ENCODE measurements at regions not wholly inside any gene's neighbourhood (a gene's known extent, or its start where the extent isn't known, plus 50 kb on each side); places are given as distances from the start of the nearest gene placed in this dataset.

- Histone ChIP-seq H3K27ac (ENCODE audit: low read depth in 1 of 3, low read length in 2 of 3) (no peak overlapping the region), H3K36me3 (ENCODE audit: control insufficient read depth in 3 of 3, insufficient read depth in 2 of 3, low read depth in 1 of 3, low read length in 3 of 3) (no peaks in the 10 kb centered on the region), H3K4me1 (ENCODE audit: control insufficient read depth in 3 of 3, insufficient read depth in 2 of 3, low read depth in 1 of 3, low read length in 2 of 3) (no peaks in the 10 kb centered on the region), H3K27me3 (ENCODE audit: control insufficient read depth in 3 of 3, insufficient read depth in 3 of 3, low read length in 3 of 3) (no peaks in the 10 kb centered on the region), H3K9me3 (ENCODE audit: control insufficient read depth in 2 of 2, insufficient read depth in 1 of 2, low read depth in 1 of 2, low read length in 1 of 2) (no peaks in the 10 kb centered on the region), H3K4me3 (ENCODE audit: low read depth in 1 of 3, low read length in 3 of 3) (no peak overlapping the region)
- FAIRE-seq (no peak), DNase-seq (no peak)
- WGBS, 3 donors, result 84 to 87% (median 85%) methylated on average over 3 of the region's 3 CpGs
These were observed 144.4 kb upstream of the DAPK1 start for GRCh38 chr9:87353301-87353700.

GRCh38 chr9:87354147-87354546 is 143.5 kb upstream of the DAPK1 start:
- Histone ChIP-seq H3K4me1 (ENCODE audit: control insufficient read depth in 3 of 3, insufficient read depth in 2 of 3, low read depth in 1 of 3, low read length in 2 of 3) (no peaks in the 10 kb centered on the region), H3K9me3 (ENCODE audit: control insufficient read depth in 2 of 2, insufficient read depth in 1 of 2, low read depth in 1 of 2, low read length in 1 of 2) (no peaks in the 10 kb centered on the region), H3K4me3 (ENCODE audit: low read depth in 1 of 3, low read length in 3 of 3) (no peak overlapping the region), H3K27me3 (ENCODE audit: control insufficient read depth in 3 of 3, insufficient read depth in 3 of 3, low read length in 3 of 3) (no peaks in the 10 kb centered on the region), H3K27ac (ENCODE audit: low read depth in 1 of 3, low read length in 2 of 3) (no peak overlapping the region), H3K36me3 (ENCODE audit: control insufficient read depth in 3 of 3, insufficient read depth in 2 of 3, low read depth in 1 of 3, low read length in 3 of 3) (no peaks in the 10 kb centered on the region)
- DNase-seq (no peak), FAIRE-seq (no peak)
- WGBS, 3 donors, result 18 to 32% (median 25%) methylated on average over 1 of the region's 1 CpG

- H3K9me3 ChIP-seq (ENCODE audit: control insufficient read depth in 2 of 2, insufficient read depth in 1 of 2, low read depth in 1 of 2, low read length in 1 of 2), result no peaks in the 10 kb centered on the region
- 91 to 100% (median 95%) methylated on average over 1 of the region's 1 CpG for WGBS, 3 donors
- H3K4me3 ChIP-seq (ENCODE audit: low read depth in 1 of 3, low read length in 3 of 3), result no peak overlapping the region
- no peaks in the 10 kb centered on the region for H3K4me1 ChIP-seq (ENCODE audit: control insufficient read depth in 3 of 3, insufficient read depth in 2 of 3, low read depth in 1 of 3, low read length in 2 of 3)
- no peaks in the 10 kb centered on the region for H3K36me3 ChIP-seq (ENCODE audit: control insufficient read depth in 3 of 3, insufficient read depth in 2 of 3, low read depth in 1 of 3, low read length in 3 of 3)
- H3K27ac ChIP-seq (ENCODE audit: low read depth in 1 of 3, low read length in 2 of 3), result no peak overlapping the region
- H3K27me3 ChIP-seq (ENCODE audit: control insufficient read depth in 3 of 3, insufficient read depth in 3 of 3, low read length in 3 of 3), result no peaks in the 10 kb centered on the region
- FAIRE-seq (no peak), DNase-seq (no peak)
These were observed 140.1 kb upstream of the DAPK1 start for GRCh38 chr9:87357600-87357999.

GRCh38 chr9:87359264-87359663 is 138.4 kb upstream of the DAPK1 start:
- no peaks in the 10 kb centered on the region for H3K36me3 ChIP-seq (ENCODE audit: control insufficient read depth in 3 of 3, insufficient read depth in 2 of 3, low read depth in 1 of 3, low read length in 3 of 3)
- FAIRE-seq (no peak), DNase-seq (no peak)
- no peak overlapping the region for H3K4me3 ChIP-seq (ENCODE audit: low read depth in 1 of 3, low read length in 3 of 3)
- no peaks in the 10 kb centered on the region for H3K4me1 ChIP-seq (ENCODE audit: control insufficient read depth in 3 of 3, insufficient read depth in 2 of 3, low read depth in 1 of 3, low read length in 2 of 3)
- H3K27me3 ChIP-seq (ENCODE audit: control insufficient read depth in 3 of 3, insufficient read depth in 3 of 3, low read length in 3 of 3), result no peaks in the 10 kb centered on the region
- H3K9me3 ChIP-seq (ENCODE audit: control insufficient read depth in 2 of 2, insufficient read depth in 1 of 2, low read depth in 1 of 2, low read length in 1 of 2), result no peaks in the 10 kb centered on the region
- no peak overlapping the region for H3K27ac ChIP-seq (ENCODE audit: low read depth in 1 of 3, low read length in 2 of 3)

- Histone ChIP-seq H3K36me3 (ENCODE audit: control insufficient read depth in 3 of 3, insufficient read depth in 2 of 3, low read depth in 1 of 3, low read length in 3 of 3) (no peaks in the 10 kb centered on the region), H3K4me1 (ENCODE audit: control insufficient read depth in 3 of 3, insufficient read depth in 2 of 3, low read depth in 1 of 3, low read length in 2 of 3) (no peaks in the 10 kb centered on the region), H3K27ac (ENCODE audit: low read depth in 1 of 3, low read length in 2 of 3) (no peak overlapping the region), H3K4me3 (ENCODE audit: low read depth in 1 of 3, low read length in 3 of 3) (no peak overlapping the region), H3K9me3 (ENCODE audit: control insufficient read depth in 2 of 2, insufficient read depth in 1 of 2, low read depth in 1 of 2, low read length in 1 of 2) (no peaks in the 10 kb centered on the region), H3K27me3 (ENCODE audit: control insufficient read depth in 3 of 3, insufficient read depth in 3 of 3, low read length in 3 of 3) (no peaks in the 10 kb centered on the region)
- 42 to 74% (median 49%) methylated on average over 3 of the region's 3 CpGs for WGBS, 3 donors
- DNase-seq (no peak), FAIRE-seq (no peak)
These were observed 137.6 kb upstream of the DAPK1 start for GRCh38 chr9:87359958-87360601.

GRCh38 chr9:87370049-87370685 is 127.5 kb upstream of the DAPK1 start:
- 71 to 82% (median 72%) methylated on average over 9 of the region's 9 CpGs for WGBS, 3 donors
- DNase-seq, result no peak
- FAIRE-seq, result no peak
- Histone ChIP-seq H3K27me3 (ENCODE audit: control insufficient read depth in 3 of 3, insufficient read depth in 3 of 3, low read length in 3 of 3) (peaks cover 0 to 6% (median 0%) of the 10 kb centered on the region in 3 donors), H3K36me3 (ENCODE audit: control insufficient read depth in 3 of 3, insufficient read depth in 2 of 3, low read depth in 1 of 3, low read length in 3 of 3) (no peaks in the 10 kb centered on the region), H3K27ac (ENCODE audit: low read depth in 1 of 3, low read length in 2 of 3) (no peak overlapping the region), H3K4me1 (ENCODE audit: control insufficient read depth in 3 of 3, insufficient read depth in 2 of 3, low read depth in 1 of 3, low read length in 2 of 3) (peaks cover 0 to 16% (median 2%) of the 10 kb centered on the region in 3 donors), H3K4me3 (ENCODE audit: low read depth in 1 of 3, low read length in 3 of 3) (no peak overlapping the region), H3K9me3 (ENCODE audit: control insufficient read depth in 2 of 2, insufficient read depth in 1 of 2, low read depth in 1 of 2, low read length in 1 of 2) (no peaks in the 10 kb centered on the region)

- Histone ChIP-seq H3K27ac (ENCODE audit: low read depth in 1 of 3, low read length in 2 of 3) (no peak overlapping the region), H3K27me3 (ENCODE audit: control insufficient read depth in 3 of 3, insufficient read depth in 3 of 3, low read length in 3 of 3) (peaks cover 0 to 6% (median 0%) of the 10 kb centered on the region in 3 donors), H3K4me1 (ENCODE audit: control insufficient read depth in 3 of 3, insufficient read depth in 2 of 3, low read depth in 1 of 3, low read length in 2 of 3) (peaks cover 0 to 16% (median 2%) of the 10 kb centered on the region in 3 donors), H3K36me3 (ENCODE audit: control insufficient read depth in 3 of 3, insufficient read depth in 2 of 3, low read depth in 1 of 3, low read length in 3 of 3) (no peaks in the 10 kb centered on the region), H3K9me3 (ENCODE audit: control insufficient read depth in 2 of 2, insufficient read depth in 1 of 2, low read depth in 1 of 2, low read length in 1 of 2) (no peaks in the 10 kb centered on the region), H3K4me3 (ENCODE audit: low read depth in 1 of 3, low read length in 3 of 3) (no peak overlapping the region)
- 87 to 93% (median 90%) methylated on average over 6 of the region's 6 CpGs for WGBS, 3 donors
- no peak for FAIRE-seq
- no peak for DNase-seq
These were observed 125.8 kb upstream of the DAPK1 start for GRCh38 chr9:87371795-87372355.

GRCh38 chr9:87372356-87372851 is 125.3 kb upstream of the DAPK1 start:
- H3K36me3 ChIP-seq (ENCODE audit: control insufficient read depth in 3 of 3, insufficient read depth in 2 of 3, low read depth in 1 of 3, low read length in 3 of 3), result no peaks in the 10 kb centered on the region
- H3K4me1 ChIP-seq (ENCODE audit: control insufficient read depth in 3 of 3, insufficient read depth in 2 of 3, low read depth in 1 of 3, low read length in 2 of 3), result peaks cover 0 to 16% (median 2%) of the 10 kb centered on the region in 3 donors
- H3K9me3 ChIP-seq (ENCODE audit: control insufficient read depth in 2 of 2, insufficient read depth in 1 of 2, low read depth in 1 of 2, low read length in 1 of 2), result no peaks in the 10 kb centered on the region
- no peak overlapping the region for H3K27ac ChIP-seq (ENCODE audit: low read depth in 1 of 3, low read length in 2 of 3)
- DNase-seq, result peak; percentile 77 to 89
- FAIRE-seq, result no peak
- peaks cover 0 to 6% (median 0%) of the 10 kb centered on the region in 3 donors for H3K27me3 ChIP-seq (ENCODE audit: control insufficient read depth in 3 of 3, insufficient read depth in 3 of 3, low read length in 3 of 3)
- no peak overlapping the region for H3K4me3 ChIP-seq (ENCODE audit: low read depth in 1 of 3, low read length in 3 of 3)
- 16 to 64% (median 34%) methylated on average over 10 of the region's 10 CpGs for WGBS, 3 donors

Measured in small intestine (tissue), 7 donors.